HepG2 (cell line): ENCODE measurements at regions not wholly inside any gene's neighbourhood (a gene's known extent, or its start where the extent isn't known, plus 50 kb on each side); places are given as distances from the start of the nearest gene placed in this dataset.

Experiments
- ATF1 ChIP-seq: IDR thresholded peaks from 2 replicates; pipeline ENCODE4 v1.6.1; 2016; ENCODE audit warnings: mild to moderate bottlenecking, control low read depth
- ELF1 ChIP-seq: sonication (generic); formaldehyde crosslinking; IDR thresholded peaks from 2 replicates; pipeline ENCODE4 v1.4.0; 2020; ENCODE audit warnings: missing genetic modification reagents
- KLF16 ChIP-seq, 2 experiments: sonication (generic) in 1 of 2; formaldehyde crosslinking in 1 of 2; IDR thresholded peaks; 2 replicates each; pipeline versions ENCODE4 v1.6.1 to v1.8.0; 2016 to 2023; ENCODE audit warnings: missing genetic modification reagents in 2 of 2, missing compliant biosample characterization in 1 of 2
- NR0B2 ChIP-seq: sonication (generic); formaldehyde crosslinking; IDR thresholded peaks from 2 replicates; pipeline ENCODE4 v1.4.0; 2020; ENCODE audit warnings: mild to moderate bottlenecking, missing genetic modification reagents
- NR2F2 ChIP-seq: IDR thresholded peaks from 2 replicates; pipeline ENCODE4 v1.6.1; 2012; ENCODE audit warnings: low read depth, inconsistent platforms, borderline replicate concordance
- POLR2AphosphoS5 ChIP-seq: IDR thresholded peaks from 2 replicates; pipeline ENCODE4 v1.6.1; 2012; ENCODE audit warnings: low read depth, low read length

- TF ChIP-seq ELF1 (CRISPR knock-in tag) (no peak), NR0B2 (CRISPR knock-in tag) (no peak), POLR2AphosphoS5 (no peak), ATF1 (CRISPR knock-in tag) (no peak), NR2F2 (no peak), KLF16 (CRISPR knock-in tag; IDR thresholded peaks at IDR 0.05) (no peak)
Observed at GRCh38 chr1:219433496-219434131, 179.3 kb downstream of the ZC3H11B start.
